Ectodermal cell (in vitro differentiated cells): ENCODE measurements at regions not wholly inside any gene's neighbourhood (a gene's known extent, or its start where the extent isn't known, plus 50 kb on each side); places are given as distances from the start of the nearest gene placed in this dataset.
"Not testable (repeated sequence)": the region's sequence is repeated elsewhere in the genome, so short reads cannot be mapped to it uniquely, and the experiment has no call there.

Experiments
- H3K27ac ChIP-seq: 2 replicates; pipeline ENCODE4 v1.7.0; 2013; ENCODE audit warnings: mild to moderate bottlenecking, low read depth, low read length; ENCODE audit not compliant: insufficient read depth, poor library complexity, severe bottlenecking
- H3K27me3 ChIP-seq: 2 replicates; pipeline ENCODE4 v1.7.0; 2013; ENCODE audit warnings: mild to moderate bottlenecking, low read length; ENCODE audit not compliant: insufficient read depth, control insufficient read depth, poor library complexity, severe bottlenecking
- H3K36me3 ChIP-seq: one replicate; pipeline ENCODE4 v1.7.0; 2013; ENCODE audit warnings: low read length; ENCODE audit not compliant: control insufficient read depth, insufficient read depth
- H3K4me1 ChIP-seq: one replicate; pipeline ENCODE4 v1.7.0; 2013; ENCODE audit warnings: low read length; ENCODE audit not compliant: control insufficient read depth, insufficient read depth
- H3K4me3 ChIP-seq: 2 replicates; pipeline ENCODE4 v1.7.0; 2013; ENCODE audit warnings: low read depth, low read length, control low read depth; ENCODE audit not compliant: insufficient read depth
- H3K9me3 ChIP-seq: 2 replicates; pipeline ENCODE4 v1.7.0; 2013; ENCODE audit warnings: mild to moderate bottlenecking, low read length, moderate library complexity; ENCODE audit not compliant: control insufficient read depth
- WGBS, 2 experiments: methylation state at CpG; one replicate each; pipeline ENCODE4 v1.1.7; 2013; ENCODE audit warnings: missing lambda C conversion rate in 2 of 2; 5-methylcytosine and 5-hydroxymethylcytosine counted together

DNA sequence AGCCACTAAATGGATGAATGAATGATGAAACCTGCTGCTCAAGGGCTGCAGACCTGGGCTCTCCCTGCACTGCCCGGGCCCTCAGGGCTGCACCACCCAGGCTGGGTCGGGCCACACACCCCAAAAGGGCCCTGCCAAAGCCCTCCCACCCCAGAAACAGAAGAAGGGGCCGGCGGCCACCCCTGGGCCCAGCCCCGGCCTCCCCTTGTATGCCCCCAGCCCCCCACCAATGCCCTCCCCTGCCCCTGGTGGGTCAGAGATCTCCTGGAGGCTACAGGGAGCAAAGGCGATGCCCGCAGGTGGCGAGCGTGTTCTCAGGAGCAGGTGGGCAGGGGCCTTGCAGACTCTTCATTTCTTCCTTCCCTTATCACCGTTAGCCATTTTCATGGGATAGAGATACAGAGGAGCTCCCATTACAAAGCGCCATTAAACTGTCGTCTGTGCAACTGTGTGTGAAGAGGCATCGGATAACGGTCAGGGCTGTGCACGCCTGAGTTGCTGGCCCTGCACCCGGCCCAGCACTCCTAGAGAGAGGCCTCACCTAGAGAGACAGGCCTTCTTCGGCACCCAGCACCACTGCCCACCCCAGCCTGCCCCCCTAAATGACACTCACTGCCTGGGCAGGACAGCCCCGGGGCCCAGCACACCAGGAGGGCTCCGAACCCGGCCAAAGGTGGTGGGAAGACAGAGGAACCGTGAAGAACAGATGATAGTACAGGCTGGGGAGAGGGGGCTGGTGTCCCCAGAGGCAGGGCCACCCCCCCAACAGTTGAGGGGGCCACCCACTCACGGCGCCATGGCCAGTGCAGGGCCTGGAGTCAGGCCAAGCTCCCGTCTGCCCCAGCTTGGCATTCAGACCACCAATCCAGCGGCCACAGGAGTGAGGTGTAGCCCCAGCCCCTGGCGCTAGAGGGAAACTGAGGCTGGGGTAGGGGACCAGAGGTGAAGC is 133.7 kb downstream of the FAM53A start:
- Histone ChIP-seq H3K9me3 (no peaks in the 10 kb centered on the region), H3K4me1 (peaks cover 2% of the 10 kb centered on the region), H3K36me3 (no peaks in the 10 kb centered on the region), H3K27ac (no peak overlapping the region), H3K27me3 (peaks cover 12% of the 10 kb centered on the region), H3K4me3 (no peak overlapping the region)
- WGBS, 2 experiments: 86 to 88% methylated on average over 26 of the region's 26 CpGs

DNA sequence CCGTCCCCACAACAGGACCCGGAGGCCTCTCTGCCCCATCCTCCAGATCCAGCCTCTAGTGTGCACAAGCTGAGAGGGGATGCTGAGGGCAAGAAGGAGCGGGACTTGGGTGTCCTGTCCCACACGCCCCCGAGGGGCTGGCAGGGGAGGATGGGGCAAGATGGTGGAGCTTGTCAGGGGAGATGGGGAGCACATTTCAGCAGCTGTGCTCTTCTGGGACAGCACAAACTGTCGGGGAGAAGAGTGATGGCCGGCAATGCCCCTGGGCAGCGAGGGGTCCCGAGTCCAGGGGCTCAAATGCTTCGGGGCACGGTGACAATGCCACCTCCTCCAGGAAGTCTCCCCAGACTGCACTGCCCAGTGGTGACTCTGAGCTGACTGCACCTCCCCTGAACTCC is 134.5 kb downstream of the FAM53A start:
- 90 to 93% methylated on average over 11 of the region's 11 CpGs for WGBS, 2 experiments
- Histone ChIP-seq H3K27ac (no peak overlapping the region), H3K36me3 (no peaks in the 10 kb centered on the region), H3K4me1 (peaks cover 2% of the 10 kb centered on the region), H3K9me3 (no peaks in the 10 kb centered on the region), H3K4me3 (no peak overlapping the region), H3K27me3 (peaks cover 12% of the 10 kb centered on the region)

DNA sequence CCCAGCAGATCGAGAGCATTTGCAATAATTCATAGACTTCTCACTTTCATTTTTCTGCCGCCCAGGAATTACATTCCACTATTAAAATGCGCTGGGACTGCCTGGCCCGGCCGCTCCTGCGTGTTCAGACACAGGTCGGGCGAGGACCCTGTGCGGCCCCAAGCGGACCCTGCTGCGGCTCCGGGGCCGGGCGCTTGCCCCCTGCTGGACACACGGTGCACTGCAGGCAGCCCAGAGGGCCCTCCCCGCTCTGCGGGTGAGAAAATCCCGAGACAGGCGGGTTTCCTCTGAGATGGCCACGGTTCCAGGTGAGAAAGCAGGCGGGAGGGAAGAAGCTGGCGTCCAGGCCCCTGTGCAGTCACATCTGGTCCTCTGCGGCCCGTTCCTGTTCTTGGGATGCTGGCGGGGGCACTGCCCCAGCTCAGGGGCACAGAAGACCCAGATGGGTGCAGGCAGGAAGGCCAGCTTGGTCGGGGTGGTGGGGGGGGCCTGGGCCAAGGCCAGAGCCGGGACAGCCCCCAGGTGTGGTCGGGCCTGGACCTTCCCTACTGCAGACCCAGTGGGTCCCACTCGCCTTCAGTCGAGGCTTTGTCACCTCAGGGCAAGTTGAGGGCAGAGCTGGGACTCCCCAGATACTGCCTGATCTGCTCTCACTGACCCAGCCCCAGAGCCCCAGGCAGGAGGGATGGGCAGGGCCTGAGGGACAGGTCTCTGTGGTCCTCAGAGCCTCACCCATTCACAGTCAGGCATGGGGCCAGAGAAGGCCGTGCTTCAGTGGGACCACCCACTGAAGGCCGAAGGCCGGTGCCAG is 135.1 kb downstream of the FAM53A start:
- not testable (repeated sequence) for H3K36me3 ChIP-seq, H3K27ac ChIP-seq, H3K4me1 ChIP-seq, H3K9me3 ChIP-seq, H3K4me3 ChIP-seq
- WGBS, 2 experiments: 32% methylated on average over 33 of the region's 33 CpGs
- H3K27me3 ChIP-seq: peaks cover 12% of the 10 kb centered on the region

DNA sequence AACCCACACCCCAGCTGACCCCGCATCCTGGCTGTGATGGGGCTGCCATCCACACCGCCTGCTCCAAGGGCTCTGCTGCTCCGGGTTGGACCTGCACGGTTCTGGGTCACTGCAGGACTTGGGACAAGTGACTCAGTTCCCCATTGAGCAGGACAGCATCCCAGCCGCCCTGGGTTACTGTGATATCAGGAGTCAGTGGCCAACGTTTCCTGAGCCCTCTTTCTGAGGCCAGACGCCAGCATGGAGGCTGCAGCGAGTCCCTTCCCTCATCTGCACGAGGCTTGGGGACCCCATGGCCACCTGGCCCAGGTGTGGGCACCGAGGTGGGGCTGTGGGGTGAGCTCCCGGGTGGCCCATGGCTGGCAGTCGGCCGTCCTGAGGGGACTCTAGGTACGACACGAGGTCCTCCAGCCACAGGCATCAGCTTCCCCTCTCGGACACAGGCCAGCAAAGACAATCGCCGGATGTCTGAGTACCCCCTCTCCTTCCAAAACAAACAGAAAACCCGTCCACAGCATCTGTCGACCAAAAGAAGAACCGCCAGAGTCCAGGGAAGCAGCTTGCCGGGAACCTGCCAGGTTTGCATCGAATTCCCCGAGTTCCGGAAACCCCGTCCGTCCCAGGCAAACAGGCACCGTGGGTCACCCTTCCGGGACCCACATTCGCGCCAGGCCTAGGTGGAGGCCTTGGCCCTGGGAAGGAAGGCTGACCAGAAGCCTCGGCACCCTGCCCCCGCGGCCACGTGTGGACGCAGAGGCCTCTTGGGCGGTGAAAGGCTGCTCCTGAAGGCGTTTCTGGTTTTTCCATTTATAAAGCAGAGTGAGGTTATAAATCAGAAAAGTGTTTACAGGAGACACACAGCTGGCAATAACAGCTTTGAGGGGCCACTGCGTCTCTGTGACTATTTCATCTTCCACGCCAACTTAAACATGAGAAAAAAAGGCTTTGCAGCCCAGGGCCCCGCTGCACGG is 136.0 kb downstream of the FAM53A start:
- no peaks in the 10 kb centered on the region for H3K36me3 ChIP-seq
- peaks cover 12% of the 10 kb centered on the region for H3K27me3 ChIP-seq
- H3K9me3 ChIP-seq: no peaks in the 10 kb centered on the region
- H3K4me1 ChIP-seq: peaks cover 10% of the 10 kb centered on the region
- no peak overlapping the region for H3K4me3 ChIP-seq
- no peak overlapping the region for H3K27ac ChIP-seq
- 88 to 89% methylated on average over 42 of the region's 42 CpGs for WGBS, 2 experiments

DNA sequence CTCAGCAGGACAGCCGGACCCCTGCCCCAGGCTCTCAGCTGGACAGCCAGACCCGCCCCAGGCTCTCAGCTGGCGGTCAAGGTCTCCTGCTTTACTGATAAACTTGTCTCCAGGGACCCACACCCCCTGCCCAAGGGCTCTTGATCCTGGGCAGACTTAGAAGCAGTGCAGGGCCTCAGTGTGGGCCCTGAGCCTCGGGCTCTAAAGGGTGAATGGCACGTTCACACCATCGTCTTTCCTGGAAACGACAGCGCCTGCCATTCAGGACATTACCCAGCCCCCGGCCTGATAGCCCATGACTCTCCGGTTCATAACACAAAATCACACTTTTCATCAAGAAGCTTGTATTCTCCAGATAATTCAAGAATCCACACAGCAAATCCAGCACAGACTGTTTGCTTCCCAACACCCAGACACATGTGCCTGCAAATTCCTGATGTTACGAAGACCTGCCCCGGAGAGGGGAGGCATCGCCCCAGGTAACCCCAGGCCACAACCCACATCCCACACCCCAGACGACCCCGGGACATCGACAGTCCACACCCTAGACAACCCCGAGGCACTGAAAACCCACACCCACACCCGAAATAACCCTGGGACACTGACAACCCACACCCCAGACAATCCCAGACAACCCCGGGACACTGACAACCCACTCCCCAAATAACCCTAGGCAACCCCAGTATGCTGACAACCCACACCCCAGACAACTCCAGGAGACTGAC is 136.8 kb downstream of the FAM53A start:
- H3K4me3 ChIP-seq: no peak overlapping the region
- no peak overlapping the region for H3K27ac ChIP-seq
- peaks cover 15% of the 10 kb centered on the region for H3K4me1 ChIP-seq
- H3K36me3 ChIP-seq: no peaks in the 10 kb centered on the region
- no peaks in the 10 kb centered on the region for H3K9me3 ChIP-seq
- peaks cover 12% of the 10 kb centered on the region for H3K27me3 ChIP-seq
- WGBS, 2 experiments: 87% methylated on average over 19 of the region's 19 CpGs

DNA sequence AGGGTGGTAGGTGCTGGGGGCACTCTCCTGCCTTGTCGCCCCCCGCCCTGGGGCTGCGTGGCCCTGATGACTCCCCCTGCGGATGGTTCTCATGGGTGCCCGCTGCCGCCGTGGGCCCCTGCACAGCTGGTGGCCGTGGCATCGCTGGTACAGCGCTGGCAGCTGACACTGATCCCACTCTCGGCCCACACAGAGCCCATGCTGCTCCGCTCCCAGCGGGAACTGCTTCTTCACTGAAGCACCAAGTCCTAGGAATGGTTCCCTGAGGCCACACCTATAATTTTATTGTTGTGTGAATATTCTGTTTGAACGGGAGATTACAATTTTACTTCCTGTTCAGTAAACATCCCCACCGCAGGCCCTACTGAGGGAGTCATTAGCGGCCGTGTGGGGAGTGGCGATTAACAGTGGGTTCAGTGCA is 138.6 kb upstream of the NKX1-1 start:
- Histone ChIP-seq H3K4me1 (peaks cover 22% of the 10 kb centered on the region), H3K4me3 (no peak overlapping the region), H3K27ac (no peak overlapping the region), H3K9me3 (no peaks in the 10 kb centered on the region), H3K36me3 (no peaks in the 10 kb centered on the region), H3K27me3 (peaks cover 12% of the 10 kb centered on the region)
- WGBS, 2 experiments: 94 to 95% methylated on average over 18 of the region's 18 CpGs

DNA sequence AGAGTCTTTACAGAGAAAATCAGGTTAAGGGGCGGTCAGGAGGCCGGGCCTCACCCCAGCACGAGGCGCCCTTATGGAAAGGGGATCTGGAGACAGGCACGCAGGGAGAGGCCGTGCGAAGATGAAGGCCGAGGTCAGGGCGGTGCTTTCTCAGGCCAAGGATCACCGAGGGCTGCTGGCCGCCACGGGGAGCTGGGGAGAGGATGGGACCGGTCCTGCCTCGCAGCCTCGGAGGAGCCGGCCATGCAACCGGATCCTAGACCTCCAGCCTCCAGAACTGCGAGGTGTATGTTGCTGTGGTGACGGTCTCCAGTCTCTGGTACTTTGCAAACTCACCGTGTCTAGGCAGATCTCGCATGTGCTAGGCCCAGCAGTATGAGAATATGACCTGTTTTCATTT is 138.2 kb upstream of the NKX1-1 start:
- H3K4me1 ChIP-seq: peaks cover 24% of the 10 kb centered on the region
- H3K36me3 ChIP-seq, H3K9me3 ChIP-seq, H3K4me3 ChIP-seq, H3K27ac ChIP-seq: not testable (repeated sequence)
- peaks cover 12% of the 10 kb centered on the region for H3K27me3 ChIP-seq
- WGBS, 2 experiments: 80 to 82% methylated on average over 21 of the region's 21 CpGs

DNA sequence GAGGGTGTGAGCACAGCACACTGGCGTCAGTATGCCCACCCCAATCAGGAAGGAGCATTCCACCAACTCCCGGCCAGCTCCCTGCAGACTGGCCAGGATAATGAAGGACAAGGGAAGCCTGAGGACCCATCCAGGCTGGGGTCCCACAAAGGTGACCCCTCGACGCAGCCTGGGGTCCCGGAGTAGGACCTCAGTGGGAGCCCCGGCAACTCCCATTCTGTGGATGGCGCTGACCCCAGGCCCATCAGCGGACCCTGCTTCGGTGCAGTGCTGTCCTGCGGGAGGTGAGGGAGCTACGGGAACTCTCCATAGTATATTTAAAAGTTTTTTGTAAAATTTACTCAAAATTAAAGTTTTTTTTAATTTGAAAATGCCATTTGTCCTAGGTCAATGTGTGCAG is 137.7 kb upstream of the NKX1-1 start:
- peaks cover 28% of the 10 kb centered on the region for H3K4me1 ChIP-seq
- H3K4me3 ChIP-seq: no peak overlapping the region
- H3K27me3 ChIP-seq: peaks cover 12% of the 10 kb centered on the region
- no peaks in the 10 kb centered on the region for H3K9me3 ChIP-seq
- no peaks in the 10 kb centered on the region for H3K36me3 ChIP-seq
- H3K27ac ChIP-seq: no peak overlapping the region
- 84% methylated on average over 9 to 10 of the region's 11 CpGs for WGBS, 2 experiments

DNA sequence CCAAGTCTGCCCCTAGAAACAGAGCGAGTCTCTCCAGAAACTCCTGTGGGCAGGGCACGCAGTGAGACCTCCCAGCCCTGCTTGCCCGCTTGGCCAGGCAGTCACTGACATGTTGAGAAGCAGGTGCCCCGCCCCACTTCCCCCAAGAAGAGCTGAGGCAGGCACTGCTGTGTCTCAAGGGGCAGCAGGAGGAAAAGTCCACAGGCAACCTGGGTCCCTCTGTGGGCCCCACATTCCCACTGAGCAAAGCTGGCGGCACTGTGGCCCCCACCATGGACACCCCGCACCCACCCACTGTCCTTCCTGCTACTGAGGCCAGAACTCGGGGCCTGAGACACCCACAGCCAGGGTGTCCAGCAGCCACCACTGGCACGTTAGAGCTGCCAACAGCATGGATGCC is 137.3 kb upstream of the NKX1-1 start:
- no peaks in the 10 kb centered on the region for H3K9me3 ChIP-seq
- 92% methylated on average over 8 of the region's 8 CpGs for WGBS, 2 experiments
- H3K4me1 ChIP-seq: peaks cover 27% of the 10 kb centered on the region
- H3K36me3 ChIP-seq: no peaks in the 10 kb centered on the region
- H3K27me3 ChIP-seq: peaks cover 11% of the 10 kb centered on the region
- no peak overlapping the region for H3K27ac ChIP-seq
- no peak overlapping the region for H3K4me3 ChIP-seq
